Ovary (tissue), 3 donors: ENCODE measurements at regions not wholly inside any gene's neighbourhood (a gene's known extent, or its start where the extent isn't known, plus 50 kb on each side); places are given as distances from the start of the nearest gene placed in this dataset.

Source experiments
- CTCF ChIP-seq, 3 donors: fragments of 450-650 bp in 2 of 3; fragments of 200-600 bp in 1 of 3; IDR thresholded peaks; one replicate each; pipeline versions ENCODE4 v1.5.1 to v1.8.0; 2016 to 2022; ENCODE audit warnings: antibody characterized with exemption in 3 of 3, mild to moderate bottlenecking in 1 of 3
- EP300 ChIP-seq: sonication (generic); formaldehyde crosslinking; IDR thresholded peaks from one replicate; pipeline ENCODE4 v1.6.1; 2017; ENCODE audit warnings: antibody characterized with exemption
- POLR2A ChIP-seq: fragments of 450-650 bp; IDR thresholded peaks from one replicate; pipeline ENCODE4 v1.6.1; 2017; ENCODE audit warnings: antibody characterized with exemption, mild to moderate bottlenecking, moderate library complexity
- donor health status: DM: no; HTN: no; CAD: no.

- no peak for TF ChIP-seq CTCF (IDR thresholded peaks at IDR 0.05)
- TF ChIP-seq POLR2A = no peak
- no peak for TF ChIP-seq EP300
Observed at GRCh38 chr6:150516199-150516598, 83.5 kb upstream of the PLEKHG1 start.
